CD4-positive, alpha-beta T cell treated with Interferon alpha-2 for 1 hour (primary cell): ENCODE measurements at regions not wholly inside any gene's neighbourhood (a gene's known extent, or its start where the extent isn't known, plus 50 kb on each side); places are given as distances from the start of the nearest gene placed in this dataset.
"Not testable (repeated sequence)": the region's sequence is repeated elsewhere in the genome, so short reads cannot be mapped to it uniquely, and the experiment has no call there.

Experiments
- DNase-seq, 2 donors: peaks; one replicate each; pipeline ENCODE4 v3.0.0-alpha.2; 2020 to 2022

GRCh38 chr3:159668461-159668860 is 320.2 kb upstream of the IL12A start:
- no peak for DNase-seq

DNA sequence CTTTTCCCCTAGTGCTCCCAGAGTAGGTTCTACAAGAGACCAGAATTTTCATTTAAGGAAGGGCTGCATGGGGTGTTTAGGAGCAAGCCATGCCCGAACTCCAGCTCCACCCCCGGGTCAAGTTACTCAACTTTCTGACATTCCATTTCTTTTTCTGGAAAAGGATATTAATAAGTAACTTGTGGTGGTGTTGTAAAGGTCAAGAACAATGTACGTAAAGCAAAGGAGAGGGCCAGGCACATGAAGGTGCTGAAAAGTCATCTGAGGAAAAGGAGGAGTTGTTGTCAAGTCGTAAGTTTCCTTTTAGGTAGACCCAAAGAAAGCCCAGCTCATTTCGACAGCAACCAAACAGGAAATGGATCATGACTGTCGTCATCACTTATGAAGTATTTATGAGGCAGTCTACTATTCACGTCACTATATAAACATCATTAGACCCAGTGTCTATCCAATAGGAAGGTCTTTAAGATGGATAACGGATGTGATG is 319.6 kb upstream of the IL12A start:
- no peak for DNase-seq

DNA sequence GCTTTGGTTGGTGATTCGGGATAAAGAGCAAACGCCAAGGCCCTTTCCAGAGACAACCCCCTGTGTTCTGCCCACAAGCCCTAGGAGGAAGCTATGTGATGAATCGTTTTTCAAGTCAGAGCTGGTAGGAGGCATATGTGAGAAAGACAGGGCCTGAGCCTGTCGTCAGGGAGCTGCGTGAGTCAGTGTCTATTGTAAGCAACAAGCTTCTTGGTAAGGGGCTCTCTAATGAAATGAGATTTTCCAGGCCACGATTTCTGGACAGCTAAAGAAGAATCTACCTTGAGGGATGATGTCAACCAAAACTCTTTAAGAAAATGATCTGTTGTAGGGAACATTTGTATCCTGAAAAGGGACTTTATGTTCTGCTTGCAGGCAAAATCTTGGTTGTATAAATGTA is 318.9 kb upstream of the IL12A start:
- no peak for DNase-seq

DNA sequence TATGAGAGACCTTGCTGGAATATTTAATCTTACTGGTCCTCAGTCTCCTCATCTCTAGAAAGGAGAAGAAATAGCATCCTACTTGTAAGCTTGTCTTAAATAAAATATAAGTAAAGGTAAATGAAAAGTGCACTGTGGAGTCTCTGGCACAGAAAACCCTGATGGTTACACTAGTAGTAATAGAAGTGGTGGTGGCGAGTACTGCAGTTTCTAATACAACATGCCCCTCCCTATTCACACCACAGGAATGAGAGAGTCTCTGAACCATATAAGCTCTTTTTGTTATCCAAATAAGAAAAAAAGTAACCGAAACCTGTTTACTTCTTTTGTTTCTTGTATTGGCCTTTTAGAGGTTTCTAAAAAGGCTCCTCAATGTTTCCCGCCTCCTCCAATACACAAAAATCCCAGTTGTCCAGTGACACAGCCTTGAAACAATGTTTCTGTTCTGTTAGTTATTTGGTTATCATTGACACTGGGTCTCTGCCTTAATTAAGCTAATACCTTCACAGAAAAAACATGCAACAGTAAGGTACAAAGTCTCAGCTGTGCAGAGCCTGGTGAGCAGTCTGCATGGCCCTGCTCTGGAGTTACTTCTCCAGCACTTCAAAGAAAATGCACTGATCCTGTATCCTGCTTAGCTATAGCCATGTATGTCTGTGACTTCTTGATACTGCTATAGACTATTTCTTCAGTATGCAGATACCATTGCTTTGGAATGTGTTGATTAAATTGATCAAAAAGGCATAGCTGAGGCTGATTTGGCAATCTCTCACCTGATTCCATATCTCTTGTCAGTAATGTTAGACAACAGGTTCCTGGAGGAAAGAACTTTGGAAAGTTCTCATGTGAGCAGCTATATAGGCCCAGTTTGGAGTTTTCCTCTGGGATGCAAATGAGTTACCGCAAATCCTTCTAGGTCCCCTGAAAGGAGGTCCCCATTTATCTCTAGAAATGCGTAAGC is 315.6 kb upstream of the IL12A start:
- no peak for DNase-seq

DNA sequence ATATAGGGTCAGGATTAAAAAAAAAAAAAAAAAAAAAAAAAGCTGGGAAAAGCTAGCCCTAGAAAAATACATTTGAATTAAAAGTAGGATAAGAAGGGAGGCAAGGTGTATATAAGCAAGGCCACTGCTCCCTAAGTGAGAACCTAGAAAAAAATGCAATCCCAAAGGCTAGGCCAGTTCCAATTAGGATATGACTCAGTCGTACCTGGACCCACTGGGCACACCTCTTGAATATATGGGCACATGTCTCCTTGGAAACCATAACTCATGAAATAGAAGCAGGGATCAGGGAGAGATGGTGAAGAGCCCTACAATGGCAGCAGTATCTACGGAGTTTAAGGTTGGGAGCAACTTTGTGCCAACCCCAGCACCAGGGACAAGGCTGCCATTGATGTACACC is 314.1 kb upstream of the IL12A start:
- DNase-seq: no peak

DNA sequence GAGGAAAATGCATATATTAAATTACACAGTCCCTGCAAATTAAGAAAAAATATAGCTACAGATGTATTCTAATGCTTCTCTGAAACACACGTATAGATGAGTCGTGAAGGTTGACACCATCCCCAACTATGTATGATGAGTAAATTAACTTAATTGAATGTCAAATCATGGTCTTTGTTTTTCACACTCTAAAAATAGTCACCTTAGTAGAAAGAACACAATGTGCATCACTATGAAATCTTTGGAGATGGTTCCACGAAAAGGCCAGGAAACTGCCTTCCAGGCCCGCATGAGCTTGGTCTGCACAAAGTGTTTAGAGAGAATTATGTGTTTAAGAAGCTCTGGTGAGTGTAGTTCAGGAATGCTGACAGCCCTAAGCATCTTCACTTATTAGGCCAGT is 313.4 kb upstream of the IL12A start:
- DNase-seq: no peak

DNA sequence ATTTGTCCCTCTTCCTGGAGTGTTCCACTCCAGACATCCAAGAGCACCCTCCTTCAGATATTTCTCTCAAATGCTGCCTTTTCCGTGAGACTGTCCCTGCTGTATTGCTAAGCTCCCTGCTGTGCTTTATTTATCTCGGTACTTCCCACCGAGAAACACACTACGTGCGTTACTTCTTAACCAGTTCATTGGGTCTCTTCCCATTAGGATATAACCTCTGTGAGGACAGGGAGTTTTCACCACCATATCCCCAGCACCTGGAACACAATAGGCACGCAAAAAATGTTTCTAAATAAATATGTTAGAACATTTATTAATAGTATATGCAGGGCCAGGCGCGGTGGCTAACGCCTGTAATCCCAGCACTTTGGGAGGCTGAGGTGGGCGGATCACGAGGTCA is 308.7 kb upstream of the IL12A start:
- no peak for DNase-seq

DNA sequence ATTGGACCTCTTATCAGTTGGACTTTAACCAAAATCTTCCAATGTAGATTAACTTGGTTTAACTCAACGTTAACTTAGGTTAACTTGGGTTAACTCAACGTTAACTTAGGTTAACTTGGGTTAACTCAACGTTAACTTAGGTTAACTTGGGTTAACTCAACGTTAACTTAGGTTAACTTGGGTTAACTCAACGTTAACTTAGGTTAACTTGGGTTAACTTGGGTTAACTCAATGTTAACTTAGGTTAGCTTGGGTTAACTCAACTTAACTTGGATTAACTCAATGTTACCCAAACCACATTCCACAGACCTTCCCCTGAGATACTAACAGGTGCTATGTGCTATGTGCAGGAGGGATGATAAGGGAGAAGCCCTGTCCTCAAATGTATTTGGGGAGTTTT is 306.9 kb upstream of the IL12A start:
- DNase-seq: not testable (repeated sequence)

DNA sequence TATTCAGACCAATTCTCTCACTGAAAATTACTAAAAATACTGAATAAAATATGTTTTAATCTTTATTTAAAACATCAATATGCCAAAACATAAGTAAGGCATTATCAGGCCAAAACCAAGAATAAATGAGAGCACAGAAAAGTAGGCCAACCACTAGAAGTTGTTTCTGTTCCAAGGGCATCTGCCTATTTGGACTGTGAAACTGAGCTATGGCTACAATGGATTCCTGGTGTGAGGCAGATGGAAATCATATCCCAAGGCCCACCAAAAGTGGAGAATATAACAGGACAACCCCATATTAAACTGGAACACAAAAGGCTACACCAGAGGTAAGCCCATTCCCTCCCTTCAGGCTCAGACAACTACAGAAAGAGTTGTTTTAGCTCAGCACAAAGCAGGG is 302.8 kb upstream of the IL12A start:
- DNase-seq: no peak

- DNase-seq: no peak
These were observed 295.4 kb upstream of the IL12A start for GRCh38 chr3:159693226-159693625.

DNA sequence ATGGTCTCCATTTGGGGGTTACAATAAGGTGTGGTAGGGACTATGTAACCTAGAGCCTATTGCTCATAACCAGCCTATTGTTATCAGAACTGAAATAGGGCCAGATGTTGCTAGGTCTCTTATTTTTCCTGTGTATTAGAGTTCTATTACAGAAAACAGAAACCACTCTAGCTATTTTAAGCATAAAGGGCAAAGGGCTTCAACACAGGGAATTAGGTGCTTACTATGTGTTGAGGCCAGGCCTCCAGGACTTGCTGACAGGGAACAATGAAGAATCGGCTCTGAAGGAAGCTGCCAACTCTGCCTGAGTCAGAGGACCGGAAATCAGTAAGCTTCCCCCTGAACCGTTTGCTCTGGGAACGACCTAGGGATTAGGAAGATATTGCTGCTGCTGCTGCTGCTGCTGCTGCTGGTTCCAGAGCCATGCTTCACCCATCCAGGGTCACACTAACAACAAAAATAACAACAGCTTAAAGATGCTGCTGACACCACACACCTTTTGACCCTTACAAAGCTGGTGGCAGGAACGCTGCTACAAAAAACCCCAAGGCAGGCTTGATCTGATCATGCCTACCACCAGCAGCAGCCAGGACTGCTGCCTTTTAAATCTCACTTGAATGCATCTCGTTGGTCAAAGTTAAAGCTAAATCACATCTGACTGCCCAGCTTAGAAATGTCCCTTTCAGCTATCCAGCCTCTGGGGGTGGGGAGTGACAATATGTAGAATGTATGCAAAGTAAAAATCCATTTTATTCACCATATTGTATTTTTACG is 276.9 kb upstream of the IL12A start:
- no peak for DNase-seq

GRCh38 chr3:159721324-159721723 is 267.3 kb upstream of the IL12A start:
- DNase-seq: no peak

- DNase-seq: no peak
These were observed 265.3 kb upstream of the IL12A start for GRCh38 chr3:159723295-159723694.

- no peak for DNase-seq
These were observed 264.0 kb upstream of the IL12A start for GRCh38 chr3:159724627-159725026.

DNA sequence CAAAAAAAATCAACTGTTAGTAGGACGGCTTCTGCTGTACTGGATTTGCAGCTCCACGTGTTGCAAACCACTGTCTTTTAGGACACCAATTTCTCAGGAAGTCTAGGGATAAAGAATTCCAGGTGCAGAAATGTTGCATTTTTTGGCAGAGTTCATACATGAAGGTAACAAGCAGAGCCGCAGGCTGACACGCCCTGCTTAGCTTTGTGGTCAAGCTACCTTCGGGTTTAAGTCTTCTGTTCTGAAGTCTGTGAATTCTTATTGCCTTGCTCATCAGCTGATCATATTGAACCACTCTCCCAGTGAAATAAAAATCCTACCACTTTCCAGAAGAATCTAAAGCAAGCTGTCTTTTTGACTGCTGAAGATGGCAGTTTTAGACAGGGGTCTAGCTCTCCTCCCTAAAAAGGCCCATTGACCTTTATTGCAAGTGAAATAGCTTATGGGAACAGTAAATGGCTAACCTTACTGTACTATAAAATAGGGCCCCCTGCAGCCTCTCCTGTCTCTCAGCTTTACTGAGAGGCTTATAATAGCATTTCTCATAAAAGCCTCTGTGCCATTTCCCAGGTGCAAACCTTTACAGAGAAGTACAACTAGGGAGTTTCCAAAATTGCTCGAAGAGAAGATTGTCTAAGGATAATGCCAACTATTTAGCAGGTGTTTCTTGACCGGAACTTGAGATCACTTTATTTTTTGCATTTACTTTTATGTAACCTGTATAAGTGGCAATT is 262.2 kb upstream of the IL12A start:
- DNase-seq: no peak

GRCh38 chr3:159727506-159727905 is 261.1 kb upstream of the IL12A start:
- no peak for DNase-seq

DNA sequence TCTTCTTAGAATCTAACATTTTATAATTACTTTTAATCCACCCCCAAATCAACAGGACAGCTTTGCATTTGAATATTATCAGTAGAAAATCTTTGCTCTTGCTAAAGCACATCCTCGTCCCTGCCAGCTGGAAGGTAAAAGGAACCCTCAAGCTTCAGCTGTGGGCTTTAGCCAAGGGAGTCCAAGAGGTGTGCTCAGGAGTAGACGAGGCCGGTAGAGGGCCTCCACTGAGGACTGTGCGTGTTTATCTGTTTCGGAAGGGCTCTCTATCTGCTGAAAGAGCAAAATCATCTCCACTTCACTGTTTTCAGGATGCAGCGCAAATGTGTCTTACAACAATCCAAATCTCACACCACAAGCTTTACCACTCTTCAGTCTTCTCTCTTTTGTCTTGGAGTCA is 257.4 kb upstream of the IL12A start:
- DNase-seq: no peak

DNA sequence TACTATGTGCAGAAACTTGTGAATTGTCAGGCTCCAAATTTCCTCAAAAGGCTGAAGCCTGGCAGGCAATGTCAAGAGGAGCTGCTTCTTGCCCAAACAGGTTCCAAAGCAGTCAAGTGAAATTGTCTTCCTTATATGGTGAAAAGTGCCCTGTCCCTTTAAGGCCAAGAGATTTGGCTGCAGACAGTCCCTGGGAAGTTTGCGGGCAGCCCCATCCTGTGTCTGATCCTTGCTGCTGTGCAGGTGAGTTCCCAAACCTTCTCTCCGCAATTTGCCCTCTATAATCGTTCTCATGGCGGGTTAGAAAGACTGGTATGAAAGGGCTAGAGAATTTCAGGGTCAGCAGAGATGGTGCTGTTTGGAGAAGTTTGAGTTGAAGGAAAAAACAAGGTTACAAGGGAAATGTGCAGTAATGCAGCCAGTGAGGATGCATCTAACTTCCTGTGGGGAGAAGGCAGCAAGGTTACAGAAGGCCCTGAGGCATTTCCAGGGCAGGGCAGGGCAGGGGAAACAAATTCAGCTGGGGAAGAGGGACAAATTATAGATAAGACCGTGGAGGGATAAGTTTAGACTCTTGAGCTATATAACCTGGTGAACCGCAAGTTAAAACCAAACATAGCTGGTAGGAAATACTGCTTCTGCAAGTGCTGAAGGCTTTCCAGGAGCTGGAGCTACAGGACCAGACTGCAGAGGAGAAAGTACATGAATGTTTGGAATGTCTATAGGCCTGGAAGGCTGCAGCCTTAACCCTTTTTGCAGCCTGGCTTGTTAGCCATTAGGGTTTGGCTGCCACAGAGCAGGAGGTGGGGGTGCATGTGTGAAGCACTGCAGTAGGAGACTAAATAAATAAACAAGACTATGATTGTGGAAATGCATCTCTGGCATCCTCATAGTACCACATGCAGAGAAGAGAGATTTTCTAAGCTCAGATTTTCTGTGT is 256.2 kb upstream of the IL12A start:
- no peak for DNase-seq

DNA sequence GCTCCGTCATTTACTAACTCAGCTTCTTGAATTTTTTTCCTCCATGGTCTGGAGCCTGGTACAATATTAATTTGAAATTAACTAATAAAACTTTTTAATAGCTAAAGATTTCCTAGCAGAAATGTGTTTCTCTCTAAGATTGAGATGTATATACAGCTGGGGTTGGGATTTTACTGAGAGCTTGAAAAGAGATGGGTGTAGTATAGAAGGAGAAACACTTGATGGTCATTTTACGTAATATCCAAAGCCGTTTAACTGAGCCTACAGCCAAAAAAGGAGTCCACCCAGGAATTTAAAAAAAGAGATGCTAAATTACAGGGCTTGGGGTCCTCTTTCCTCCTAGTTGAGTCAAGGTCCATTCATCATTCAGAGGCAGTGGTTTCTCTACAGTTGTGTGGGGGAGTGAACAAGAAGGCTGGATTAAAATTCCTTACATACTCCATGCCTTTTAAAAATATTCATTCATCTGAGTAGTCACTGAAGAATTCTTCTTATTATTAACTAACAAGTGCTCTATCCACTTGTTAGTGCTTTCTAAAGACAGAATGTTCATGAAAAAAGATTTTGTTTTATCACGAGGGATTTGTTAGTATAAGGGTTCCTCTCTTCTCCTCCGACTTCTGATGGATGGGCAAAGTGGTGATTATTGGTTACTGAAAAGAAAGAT is 255.3 kb upstream of the IL12A start:
- no peak for DNase-seq

GRCh38 chr3:159734681-159735080 is 254.0 kb upstream of the IL12A start:
- no peak for DNase-seq

- no peak for DNase-seq
These were observed 249.5 kb upstream of the IL12A start for GRCh38 chr3:159739166-159739565.

DNA sequence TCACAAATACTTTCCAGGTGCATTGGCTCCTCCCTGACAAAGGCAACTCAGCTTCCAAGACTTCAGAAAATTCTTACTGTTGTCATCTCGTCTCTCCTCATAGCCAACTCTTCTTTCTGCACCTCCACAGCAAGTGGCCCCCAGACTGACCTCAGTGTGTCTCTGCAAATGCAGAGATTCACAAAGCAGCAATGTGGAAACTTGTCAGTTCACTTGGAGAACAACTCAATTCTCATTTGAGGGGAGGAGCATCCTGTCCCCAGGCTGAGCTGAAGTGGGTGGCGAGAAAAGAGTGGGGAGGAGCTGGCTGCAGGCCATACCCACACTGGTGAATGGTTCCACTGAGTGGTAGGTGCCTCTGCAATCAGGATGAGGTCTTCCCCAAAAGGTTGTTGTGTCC is 248.7 kb upstream of the IL12A start:
- no peak for DNase-seq
